WTC11 (cell line): ENCODE measurements at regions not wholly inside any gene's neighbourhood (a gene's known extent, or its start where the extent isn't known, plus 50 kb on each side); places are given as distances from the start of the nearest gene placed in this dataset.

Experiments
- ATAC-seq: fragments of 200-7000 bp; cut with Tn5 transposase; 2 replicates; pipeline ENCODE4 v1.10.0; 2021; ENCODE audit warnings: mild to moderate bottlenecking, moderate library complexity
- CTCF ChIA-PET: fragments of 300-600 bp; sonication (Branson Sonifier 250); formaldehyde crosslinking; loops from one replicate; lab custom pipeline; 2021; ENCODE audit warnings: antibody characterized with exemption; lab: Charles Lee
- POLR2A ChIA-PET: fragments of 350-600 bp; sonication (Branson Sonifier 250); formaldehyde crosslinking; loops from one replicate; lab custom pipeline; 2021; ENCODE audit warnings: antibody characterized with exemption; lab: Charles Lee
- DNase-seq: peaks from one replicate; pipeline ENCODE4 v3.0.0; 2021; ENCODE audit warnings: low spot score
- H3K27ac Mint-ChIP-seq: 2 replicates; pipeline ENCODE4 v1.8.0; 2021; ENCODE audit warnings: mixed read lengths
- H3K27me3 Mint-ChIP-seq: 2 replicates; pipeline ENCODE4 v1.8.0; 2021; ENCODE audit warnings: low read depth, mild to moderate bottlenecking, moderate library complexity, mixed read lengths
- H3K36me3 Mint-ChIP-seq: 2 replicates; pipeline ENCODE4 v1.8.0; 2021; ENCODE audit warnings: mixed read lengths
- H3K4me1 Mint-ChIP-seq: 2 replicates; pipeline ENCODE4 v1.8.0; 2022; ENCODE audit warnings: mixed read lengths
- H3K4me3 Mint-ChIP-seq: 2 replicates; pipeline ENCODE4 v1.8.0; 2021; ENCODE audit warnings: mild to moderate bottlenecking, moderate library complexity, mixed read lengths
- H3K9me3 Mint-ChIP-seq: 2 replicates; pipeline ENCODE4 v1.8.0; 2021; ENCODE audit warnings: mixed read lengths
- AR ChIP-seq: fragments of 250-450 bp; sonication (Bioruptor Pico); IDR thresholded peaks from 2 replicates; pipeline ENCODE4 v1.9.0; 2021; ENCODE audit warnings: mild to moderate bottlenecking
- ATF1 ChIP-seq: sonication (generic); formaldehyde crosslinking; IDR thresholded peaks from 2 replicates; pipeline ENCODE4 v1.8.1; 2023; ENCODE audit warnings: mild to moderate bottlenecking, moderate library complexity, missing genetic modification reagents
- ATF3 ChIP-seq: sonication (generic); formaldehyde crosslinking; conservative IDR thresholded peaks from 2 replicates; pipeline ENCODE4 v1.8.1; 2022; ENCODE audit warnings: mild to moderate bottlenecking, missing genetic modification reagents
- E2F1 ChIP-seq: sonication (generic); formaldehyde crosslinking; IDR thresholded peaks from 2 replicates; pipeline ENCODE4 v1.8.0; 2022; ENCODE audit warnings: mild to moderate bottlenecking, missing genetic modification reagents
- ELF4 ChIP-seq: sonication (generic); formaldehyde crosslinking; IDR thresholded peaks from 2 replicates; pipeline ENCODE4 v1.8.1; 2022; ENCODE audit warnings: low read depth, mild to moderate bottlenecking, moderate library complexity, missing genetic modification reagents
- EMX1 ChIP-seq: fragments of 250-450 bp; sonication (Bioruptor Pico); IDR thresholded peaks from 2 replicates; pipeline ENCODE4 v1.8.0; 2021; ENCODE audit warnings: mild to moderate bottlenecking
- ERG ChIP-seq: fragments of 250-450 bp; sonication (Bioruptor Pico); IDR thresholded peaks from 2 replicates; pipeline ENCODE4 v1.8.0; 2021; ENCODE audit warnings: mild to moderate bottlenecking
- ESRRA ChIP-seq: sonication (generic); formaldehyde crosslinking; IDR thresholded peaks from 2 replicates; pipeline ENCODE4 v1.8.1; 2022; ENCODE audit warnings: mild to moderate bottlenecking, missing genetic modification reagents, borderline replicate concordance
- GRHL2 ChIP-seq: fragments of 250-450 bp; sonication (Bioruptor Pico); IDR thresholded peaks from 2 replicates; pipeline ENCODE4 v1.8.0; 2022; ENCODE audit warnings: mild to moderate bottlenecking, moderate library complexity; ENCODE audit not compliant: insufficient replicate concordance, severe bottlenecking
- HMGXB4 ChIP-seq: sonication (generic); formaldehyde crosslinking; IDR thresholded peaks from 2 replicates; pipeline ENCODE4 v1.8.1; 2023; ENCODE audit warnings: mild to moderate bottlenecking, moderate library complexity, missing genetic modification reagents
- IRF1 ChIP-seq: sonication (generic); formaldehyde crosslinking; IDR thresholded peaks from 2 replicates; pipeline ENCODE4 v1.8.0; 2023; ENCODE audit warnings: missing genetic modification reagents
- IRF2 ChIP-seq: sonication (generic); formaldehyde crosslinking; IDR thresholded peaks from 2 replicates; pipeline ENCODE4 v1.8.0; 2022; ENCODE audit warnings: low read depth, missing genetic modification reagents, borderline replicate concordance
- JUN ChIP-seq: sonication (generic); formaldehyde crosslinking; IDR thresholded peaks from 2 replicates; pipeline ENCODE4 v1.8.0; 2023; ENCODE audit warnings: mild to moderate bottlenecking, missing genetic modification reagents
- MXD4 ChIP-seq: fragments of 250-450 bp; sonication (Bioruptor Pico); IDR thresholded peaks from 2 replicates; pipeline ENCODE4 v1.8.0; 2021; ENCODE audit warnings: mild to moderate bottlenecking, moderate library complexity, borderline replicate concordance
- NFATC4 ChIP-seq: fragments of 250-450 bp; sonication (Bioruptor Pico); IDR thresholded peaks from 2 replicates; pipeline ENCODE4 v1.9.0; 2021; ENCODE audit warnings: mild to moderate bottlenecking
- NFYB ChIP-seq: sonication (generic); formaldehyde crosslinking; conservative IDR thresholded peaks from 2 replicates; pipeline ENCODE4 v1.8.0; 2022; ENCODE audit warnings: low read depth, missing genetic modification reagents
- TCF7 ChIP-seq: sonication (generic); formaldehyde crosslinking; IDR thresholded peaks from 2 replicates; pipeline ENCODE4 v1.8.0; 2022; ENCODE audit warnings: mild to moderate bottlenecking, low read depth, missing genetic modification reagents, moderate library complexity
- TEAD4 ChIP-seq: sonication (generic); formaldehyde crosslinking; IDR thresholded peaks from 2 replicates; pipeline ENCODE4 v1.8.0; 2022; ENCODE audit warnings: mild to moderate bottlenecking, missing genetic modification reagents
- USF1 ChIP-seq: sonication (generic); formaldehyde crosslinking; IDR thresholded peaks from 2 replicates; pipeline ENCODE4 v1.8.0; 2022; ENCODE audit warnings: mild to moderate bottlenecking, missing genetic modification reagents
- USF2 ChIP-seq: sonication (generic); formaldehyde crosslinking; IDR thresholded peaks from 2 replicates; pipeline ENCODE4 v1.8.1; 2023; ENCODE audit warnings: mild to moderate bottlenecking, missing genetic modification reagents, moderate library complexity
- ZBTB43 ChIP-seq: sonication (generic); formaldehyde crosslinking; IDR thresholded peaks from 2 replicates; pipeline ENCODE4 v1.8.1; 2023; ENCODE audit warnings: mild to moderate bottlenecking, missing genetic modification reagents
- ZNF121 ChIP-seq: sonication (generic); formaldehyde crosslinking; IDR thresholded peaks from 2 replicates; pipeline ENCODE4 v1.8.0; 2023; ENCODE audit warnings: missing genetic modification reagents
- ZNF416 ChIP-seq: fragments of 250-450 bp; sonication (Bioruptor Pico); IDR thresholded peaks from 2 replicates; pipeline ENCODE4 v1.9.0; 2021; ENCODE audit warnings: mild to moderate bottlenecking, inconsistent platforms
- ZNF423 ChIP-seq: fragments of 250-450 bp; sonication (Bioruptor Pico); IDR thresholded peaks from 2 replicates; pipeline ENCODE4 v2.1.2; 2022; ENCODE audit warnings: mild to moderate bottlenecking, moderate library complexity

GRCh38 chr11:115616971-115617370 is 112.8 kb upstream of the CADM1 start:
- no peaks in the 10 kb centered on the region for H3K9me3 Mint-ChIP-seq
- POLR2A ChIA-PET, result interaction anchor here (0.7 kb wide), 1 partner anchor 269 kb away, joined by 3 read pairs; no protein-coding TSS in a partner anchor
- TF ChIP-seq ERG (CRISPR knock-in tag), result no peak
- TF ChIP-seq IRF2 (CRISPR knock-in tag), result no peak
- no peak for TF ChIP-seq AR (CRISPR knock-in tag)
- TF ChIP-seq ATF1 (CRISPR knock-in tag), result no peak
- TF ChIP-seq GRHL2 (CRISPR knock-in tag), result no peak
- no peak for TF ChIP-seq E2F1
- no peak for TF ChIP-seq ZNF121 (CRISPR knock-in tag)
- no peak for TF ChIP-seq USF2
- TF ChIP-seq MXD4 (CRISPR knock-in tag), result no peak
- no peak for TF ChIP-seq NFATC4 (CRISPR knock-in tag)
- TF ChIP-seq ZNF423 (CRISPR knock-in tag), result no peak
- no peak for TF ChIP-seq IRF1 (CRISPR knock-in tag)
- TF ChIP-seq ZNF416 (CRISPR knock-in tag), result no peak
- TF ChIP-seq ATF3 (CRISPR knock-in tag), result no peak
- no peak overlapping the region for H3K4me3 Mint-ChIP-seq
- H3K36me3 Mint-ChIP-seq, result no peaks in the 10 kb centered on the region
- no peak overlapping the region for H3K27ac Mint-ChIP-seq
- ATAC-seq, result no peak
- H3K27me3 Mint-ChIP-seq, result peaks cover 5% of the 10 kb centered on the region
- H3K4me1 Mint-ChIP-seq, result peaks cover 13% of the 10 kb centered on the region
- CTCF ChIA-PET, result no interaction called here
- no peak for DNase-seq

- ATAC-seq (no peak), DNase-seq (no peak)
- ChIA-PET CTCF (no interaction called here), POLR2A (no interaction called here)
- H3K9me3 Mint-ChIP-seq, result no peaks in the 10 kb centered on the region
- peaks cover 22% of the 10 kb centered on the region for H3K4me1 Mint-ChIP-seq
- no peaks in the 10 kb centered on the region for H3K36me3 Mint-ChIP-seq
- H3K4me3 Mint-ChIP-seq, result no peak overlapping the region
- no peak overlapping the region for H3K27ac Mint-ChIP-seq
- H3K27me3 Mint-ChIP-seq, result peaks cover 7% of the 10 kb centered on the region
- TF ChIP-seq EMX1 (CRISPR knock-in tag) (no peak), USF1 (CRISPR knock-in tag) (no peak), HMGXB4 (no peak), NFYB (CRISPR knock-in tag) (no peak), TEAD4 (CRISPR knock-in tag) (no peak), ESRRA (CRISPR knock-in tag) (no peak), ZBTB43 (CRISPR knock-in tag) (no peak), ZNF121 (CRISPR knock-in tag) (no peak), TCF7 (CRISPR knock-in tag) (no peak), ELF4 (CRISPR knock-in tag) (no peak), JUN (CRISPR knock-in tag) (no peak)
These were observed 109.9 kb upstream of the CADM1 start for GRCh38 chr11:115613986-115614632.
